Astrocyte (in vitro differentiated cells and primary cell): ENCODE measurements at regions not wholly inside any gene's neighbourhood (a gene's known extent, or its start where the extent isn't known, plus 50 kb on each side); places are given as distances from the start of the nearest gene placed in this dataset.
"Not testable (repeated sequence)": the region's sequence is repeated elsewhere in the genome, so short reads cannot be mapped to it uniquely, and the experiment has no call there.

Experiments
- DNase-seq: peaks from one replicate; pipeline ENCODE4 v3.0.0-alpha.2; 2010; ENCODE audit warnings: low read depth
- FAIRE-seq: peaks from 2 replicates; lab custom pipeline; 2011; peaks lifted over from hg19 to GRCh38; lab: Jason Lieb, UNC
- H2AFZ ChIP-seq: 2 replicates; pipeline ENCODE4 v1.6.0; 2012; ENCODE audit warnings: low read depth, low read length, inconsistent platforms
- H3K27ac ChIP-seq: 2 replicates; pipeline ENCODE4 v1.5.1; 2011; ENCODE audit warnings: low read depth, low read length, inconsistent platforms
- H3K27me3 ChIP-seq: 2 replicates; pipeline ENCODE4 v1.6.0; 2011; ENCODE audit warnings: low read length, inconsistent platforms; ENCODE audit not compliant: insufficient read depth
- H3K36me3 ChIP-seq: 2 replicates; pipeline ENCODE4 v1.5.1; 2011; ENCODE audit warnings: low read length, inconsistent platforms; ENCODE audit not compliant: insufficient read depth
- H3K4me1 ChIP-seq: 2 replicates; pipeline ENCODE4 v1.5.1; 2011; ENCODE audit warnings: low read length, inconsistent platforms; ENCODE audit not compliant: insufficient read depth
- H3K4me2 ChIP-seq: 2 replicates; pipeline ENCODE4 v1.6.0; 2012; ENCODE audit warnings: low read length, inconsistent platforms
- H3K4me3 ChIP-seq: 2 replicates; pipeline ENCODE4 v1.5.1; 2011; ENCODE audit warnings: low read depth, mild to moderate bottlenecking, low read length, inconsistent platforms; ENCODE audit not compliant: insufficient read depth
- H3K79me2 ChIP-seq: 2 replicates; pipeline ENCODE4 v1.6.0; 2012; ENCODE audit warnings: mild to moderate bottlenecking, low read length, inconsistent platforms; ENCODE audit not compliant: insufficient read depth
- H3K9ac ChIP-seq: 2 replicates; pipeline ENCODE4 v1.6.0; 2012; ENCODE audit warnings: mild to moderate bottlenecking, low read length, inconsistent platforms
- H3K9me3 ChIP-seq: 2 replicates; pipeline ENCODE4 v1.5.1; 2012; ENCODE audit warnings: low read depth, mild to moderate bottlenecking, low read length, inconsistent platforms; ENCODE audit not compliant: insufficient read depth
- H4K20me1 ChIP-seq: 2 replicates; pipeline ENCODE4 v1.6.0; 2012; ENCODE audit warnings: low read length, inconsistent platforms; ENCODE audit not compliant: insufficient read depth
- H3K27ac Mint-ChIP-seq: one replicate; pipeline ENCODE4 v1.8.0; 2021; ENCODE audit warnings: mild to moderate bottlenecking, mixed read lengths; ENCODE audit not compliant: unreplicated experiment
- H3K27me3 Mint-ChIP-seq: one replicate; pipeline ENCODE4 v1.8.0; 2021; ENCODE audit warnings: low read depth, mixed read lengths; ENCODE audit not compliant: unreplicated experiment
- H3K36me3 Mint-ChIP-seq: one replicate; pipeline ENCODE4 v1.8.0; 2021; ENCODE audit warnings: low read depth, mixed read lengths; ENCODE audit not compliant: unreplicated experiment
- H3K4me1 Mint-ChIP-seq: one replicate; pipeline ENCODE4 v1.8.0; 2021; ENCODE audit warnings: low read depth, mixed read lengths; ENCODE audit not compliant: unreplicated experiment
- H3K4me3 Mint-ChIP-seq: one replicate; pipeline ENCODE4 v1.8.0; 2021; ENCODE audit warnings: mild to moderate bottlenecking, moderate library complexity, mixed read lengths; ENCODE audit not compliant: unreplicated experiment
- H3K9me3 Mint-ChIP-seq: one replicate; pipeline ENCODE4 v1.8.0; 2021; ENCODE audit warnings: mild to moderate bottlenecking, mixed read lengths; ENCODE audit not compliant: unreplicated experiment
- EZH2 ChIP-seq: IDR thresholded peaks from 2 replicates; pipeline ENCODE4 v1.6.1; 2012; ENCODE audit warnings: mild to moderate bottlenecking, low read length, inconsistent platforms; ENCODE audit not compliant: insufficient read depth
- TF ChIP-seq, protein P1 (sequence below): IDR thresholded peaks from 2 replicates; pipeline ENCODE4 v1.5.1; 2011; ENCODE audit warnings: low read depth, mild to moderate bottlenecking, inconsistent platforms, low read length, moderate library complexity; ENCODE audit not compliant: insufficient read depth

DNA sequence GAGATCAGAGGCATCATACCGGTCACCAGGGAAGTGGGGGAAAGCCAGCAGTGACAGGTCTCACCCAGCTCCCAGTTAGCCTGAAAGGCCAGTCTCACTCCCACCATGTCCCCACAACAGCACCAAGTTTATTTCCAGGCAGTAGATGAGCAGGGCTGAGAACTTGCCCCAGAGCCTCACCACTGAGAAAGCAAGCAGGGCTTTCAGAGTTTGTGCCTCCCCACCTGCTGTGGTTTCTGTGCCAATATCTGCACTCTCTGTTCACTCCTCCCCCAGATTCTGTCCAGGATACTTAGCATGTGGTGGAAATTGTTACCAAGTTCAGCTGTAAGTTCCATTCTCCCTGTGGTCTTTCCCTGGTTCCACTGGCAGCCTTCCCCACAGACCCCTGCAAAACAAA, 255.0 kb upstream of the HTR1E start:
- Mint-ChIP-seq H3K36me3 (no peaks in the 10 kb centered on the region), H3K4me1 (no peaks in the 10 kb centered on the region), H3K27me3 (peaks cover 2% of the 10 kb centered on the region), H3K9me3 (peaks cover 14% of the 10 kb centered on the region), H3K4me3 (no peak overlapping the region), H3K27ac (no peak overlapping the region)
- Histone ChIP-seq H3K4me3 (no peak overlapping the region), H3K9ac (no peak overlapping the region), H3K27ac (no peak overlapping the region), H3K79me2 (no peaks in the 10 kb centered on the region), H2AFZ (no peak overlapping the region), H3K4me1 (no peaks in the 10 kb centered on the region), H3K27me3 (no peaks in the 10 kb centered on the region), H3K9me3 (peaks cover 2% of the 10 kb centered on the region), H3K36me3 (no peaks in the 10 kb centered on the region), H3K4me2 (no peak overlapping the region), H4K20me1 (no peaks in the 10 kb centered on the region)
- no peak for FAIRE-seq
- no peak for TF ChIP-seq EZH2
- TF ChIP-seq, protein P1, sequence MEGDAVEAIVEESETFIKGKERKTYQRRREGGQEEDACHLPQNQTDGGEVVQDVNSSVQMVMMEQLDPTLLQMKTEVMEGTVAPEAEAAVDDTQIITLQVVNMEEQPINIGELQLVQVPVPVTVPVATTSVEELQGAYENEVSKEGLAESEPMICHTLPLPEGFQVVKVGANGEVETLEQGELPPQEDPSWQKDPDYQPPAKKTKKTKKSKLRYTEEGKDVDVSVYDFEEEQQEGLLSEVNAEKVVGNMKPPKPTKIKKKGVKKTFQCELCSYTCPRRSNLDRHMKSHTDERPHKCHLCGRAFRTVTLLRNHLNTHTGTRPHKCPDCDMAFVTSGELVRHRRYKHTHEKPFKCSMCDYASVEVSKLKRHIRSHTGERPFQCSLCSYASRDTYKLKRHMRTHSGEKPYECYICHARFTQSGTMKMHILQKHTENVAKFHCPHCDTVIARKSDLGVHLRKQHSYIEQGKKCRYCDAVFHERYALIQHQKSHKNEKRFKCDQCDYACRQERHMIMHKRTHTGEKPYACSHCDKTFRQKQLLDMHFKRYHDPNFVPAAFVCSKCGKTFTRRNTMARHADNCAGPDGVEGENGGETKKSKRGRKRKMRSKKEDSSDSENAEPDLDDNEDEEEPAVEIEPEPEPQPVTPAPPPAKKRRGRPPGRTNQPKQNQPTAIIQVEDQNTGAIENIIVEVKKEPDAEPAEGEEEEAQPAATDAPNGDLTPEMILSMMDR: no peak
- DNase-seq: no peak

DNA sequence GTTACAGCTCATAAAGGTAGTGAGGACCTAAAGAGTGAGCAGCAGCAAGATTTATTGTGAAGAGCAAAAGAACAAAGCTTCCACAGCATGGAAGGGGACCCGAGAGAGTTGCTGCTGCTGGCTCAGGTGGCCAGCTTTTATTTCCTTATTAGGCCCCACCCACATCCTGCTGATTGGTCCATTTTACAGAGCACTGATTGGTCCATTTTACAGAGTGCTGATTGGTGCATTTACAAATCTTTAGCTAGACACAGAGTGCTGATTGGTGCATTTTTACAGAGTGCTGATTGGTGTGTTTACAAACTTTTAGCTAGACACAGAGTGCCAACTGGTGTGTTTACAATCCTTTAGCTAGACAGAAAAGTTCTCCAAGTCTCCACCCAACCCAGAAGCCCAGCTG, 256.2 kb upstream of the HTR1E start:
- H3K27ac Mint-ChIP-seq, H3K9me3 ChIP-seq, H3K9ac ChIP-seq, H4K20me1 ChIP-seq, H3K36me3 Mint-ChIP-seq, DNase-seq, H3K4me1 ChIP-seq, H3K4me3 ChIP-seq, H3K27me3 Mint-ChIP-seq, FAIRE-seq, H3K79me2 ChIP-seq, H2AFZ ChIP-seq, H3K4me3 Mint-ChIP-seq, H3K4me2 ChIP-seq, H3K27ac ChIP-seq, H3K4me1 Mint-ChIP-seq, H3K36me3 ChIP-seq, H3K27me3 ChIP-seq: not testable (repeated sequence)
- H3K9me3 Mint-ChIP-seq: peaks cover 14% of the 10 kb centered on the region

DNA sequence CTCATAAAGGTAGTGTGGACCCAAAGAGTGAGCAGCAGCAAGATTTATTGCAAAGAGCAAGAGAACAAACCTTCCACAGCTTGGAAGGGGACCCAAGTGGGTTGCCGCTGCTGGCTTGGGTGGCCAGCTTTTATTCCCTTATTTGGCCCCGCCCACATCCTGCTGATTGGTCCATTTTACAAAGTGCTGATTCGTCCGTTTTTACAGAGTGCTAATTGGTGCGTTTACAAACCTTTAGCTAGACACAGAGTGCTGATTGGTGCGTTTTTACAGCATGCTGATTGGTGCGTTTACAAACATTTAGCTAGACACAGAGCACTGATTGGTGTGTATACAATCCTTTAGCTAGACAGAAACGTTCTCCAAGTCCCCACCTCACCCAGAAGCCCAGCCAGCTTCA, 265.2 kb upstream of the HTR1E start:
- not testable (repeated sequence) for H3K27me3 ChIP-seq, H3K4me1 Mint-ChIP-seq, H3K9ac ChIP-seq, H3K27me3 Mint-ChIP-seq, H3K9me3 Mint-ChIP-seq, H3K4me2 ChIP-seq, H3K36me3 Mint-ChIP-seq, H3K79me2 ChIP-seq, H4K20me1 ChIP-seq, H3K27ac Mint-ChIP-seq, H3K9me3 ChIP-seq, DNase-seq, FAIRE-seq, H3K36me3 ChIP-seq, H3K4me3 Mint-ChIP-seq, H3K4me3 ChIP-seq, H3K4me1 ChIP-seq, H2AFZ ChIP-seq, H3K27ac ChIP-seq

DNA sequence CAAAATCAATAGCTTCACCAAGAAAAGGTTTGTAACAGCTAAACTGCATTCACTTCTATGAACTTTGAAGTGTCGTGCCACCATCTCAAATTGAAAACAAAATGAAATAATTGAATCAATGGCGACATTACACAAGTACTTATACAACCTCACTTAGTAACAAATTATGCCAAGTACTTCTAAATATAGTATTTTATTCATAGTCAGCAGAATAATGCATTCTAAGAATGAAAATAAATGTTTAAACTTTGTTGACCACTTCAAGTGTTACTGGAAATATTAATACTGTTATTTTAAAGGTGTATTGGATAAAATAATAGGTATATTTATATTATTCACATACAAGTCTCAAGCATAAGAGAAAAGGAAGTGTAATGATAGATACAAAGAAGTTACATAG, 280.1 kb upstream of the HTR1E start:
- Histone ChIP-seq H3K36me3 (no peaks in the 10 kb centered on the region), H3K9ac (no peak overlapping the region), H3K4me2 (no peak overlapping the region), H2AFZ (no peak overlapping the region), H3K27ac (no peak overlapping the region), H3K4me1 (no peaks in the 10 kb centered on the region), H3K4me3 (no peak overlapping the region), H3K27me3 (no peaks in the 10 kb centered on the region), H3K9me3 (no peaks in the 10 kb centered on the region), H3K79me2 (no peaks in the 10 kb centered on the region), H4K20me1 (no peaks in the 10 kb centered on the region)
- no peak overlapping the region for H3K27ac Mint-ChIP-seq
- no peak for TF ChIP-seq EZH2
- TF ChIP-seq, protein P1: no peak
- H3K9me3 Mint-ChIP-seq: no peaks in the 10 kb centered on the region
- H3K36me3 Mint-ChIP-seq: no peaks in the 10 kb centered on the region
- H3K4me3 Mint-ChIP-seq: no peak overlapping the region
- no peak for DNase-seq
- FAIRE-seq: no peak
- H3K4me1 Mint-ChIP-seq: no peaks in the 10 kb centered on the region
- no peaks in the 10 kb centered on the region for H3K27me3 Mint-ChIP-seq
